Stimulated activated effector memory CD8-positive, alpha-beta T cell treated with anti-CD3 and anti-CD28 coated beads, Interleukin-12 subunit alpha, Interleukin-12 subunit beta, amount 100 ng/mL, for 72 hours (primary cell): ENCODE measurements at regions not wholly inside any gene's neighbourhood (a gene's known extent, or its start where the extent isn't known, plus 50 kb on each side); places are given as distances from the start of the nearest gene placed in this dataset.
"Not testable (repeated sequence)": the region's sequence is repeated elsewhere in the genome, so short reads cannot be mapped to it uniquely, and the experiment has no call there.

Source experiments
- ATAC-seq: fragments of 150-1000 bp; cut with Tn5 transposase; 2 replicates; pipeline ENCODE4 v1.10.0; 2021
- DNase-seq, 2 donors: peaks; one replicate each; pipeline ENCODE4 v3.0.0; 2021 to 2022; ENCODE audit warnings: low spot score in 2 of 2
- H3K27ac Mint-ChIP-seq: one replicate; pipeline ENCODE4 v1.8.0; 2022; ENCODE audit warnings: mild to moderate bottlenecking, mixed read lengths
- H3K36me3 Mint-ChIP-seq: one replicate; pipeline ENCODE4 v1.8.0; 2022; ENCODE audit warnings: mild to moderate bottlenecking, mixed read lengths
- H3K4me1 Mint-ChIP-seq: one replicate; pipeline ENCODE4 v1.8.0; 2022; ENCODE audit warnings: mixed read lengths
- H3K4me3 Mint-ChIP-seq: one replicate; pipeline ENCODE4 v1.8.0; 2022; ENCODE audit warnings: mild to moderate bottlenecking, mixed read lengths
- H3K9me3 Mint-ChIP-seq: one replicate; pipeline ENCODE4 v1.8.0; 2022; ENCODE audit warnings: mixed read lengths

DNA sequence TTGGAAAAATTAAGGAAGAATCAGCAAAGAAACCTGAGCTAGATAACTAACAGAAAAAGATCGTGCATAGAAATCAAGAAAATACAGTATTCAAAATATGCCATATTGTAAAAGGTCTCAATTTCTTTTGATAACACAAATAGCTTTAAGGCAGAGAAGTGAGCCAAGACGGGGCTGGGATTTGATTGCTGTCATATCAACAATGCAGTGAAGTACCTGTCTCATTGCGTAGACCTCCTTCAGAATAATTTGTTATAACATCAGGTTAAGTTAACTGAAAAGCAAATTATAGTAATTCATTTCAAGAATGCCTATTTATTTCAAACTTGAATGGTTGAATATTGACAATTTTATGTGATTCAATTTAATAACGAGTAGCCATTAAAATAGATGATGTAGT lies 453.8 kb upstream of the MAP2 start:
- H3K4me1 Mint-ChIP-seq, result no peaks in the 10 kb centered on the region
- DNase-seq (no peak), ATAC-seq (no peak)
- H3K9me3 Mint-ChIP-seq, result peaks cover 5% of the 10 kb centered on the region
- no peak overlapping the region for H3K27ac Mint-ChIP-seq
- no peaks in the 10 kb centered on the region for H3K36me3 Mint-ChIP-seq
- no peak overlapping the region for H3K4me3 Mint-ChIP-seq

DNA sequence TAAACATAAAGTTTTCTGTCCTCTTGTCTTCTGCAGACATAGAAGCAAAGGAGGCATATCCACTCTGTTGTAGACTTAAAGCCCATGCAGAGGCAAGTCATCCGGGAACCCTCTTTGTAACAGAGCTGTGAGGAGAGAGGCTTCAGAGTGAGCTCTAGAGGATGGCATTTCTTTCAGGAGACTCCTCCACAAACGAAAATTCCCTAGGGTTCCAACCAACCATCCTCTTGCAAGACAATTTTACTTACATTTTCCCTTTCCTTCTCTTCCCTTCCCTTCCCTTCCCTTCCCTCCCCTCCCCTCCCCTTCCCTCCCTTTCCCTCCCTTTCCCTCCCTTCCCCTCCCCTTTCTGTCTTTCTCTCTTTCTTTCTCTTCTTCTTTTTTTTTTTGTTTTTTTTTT lies 446.3 kb upstream of the MAP2 start:
- no peaks in the 10 kb centered on the region for H3K9me3 Mint-ChIP-seq
- DNase-seq (no peak), ATAC-seq (no peak)
- H3K4me1 Mint-ChIP-seq, result no peaks in the 10 kb centered on the region
- no peaks in the 10 kb centered on the region for H3K36me3 Mint-ChIP-seq
- H3K27ac Mint-ChIP-seq, result no peak overlapping the region
- H3K4me3 Mint-ChIP-seq, result no peak overlapping the region

GRCh38 chr2:208978946-208979345 lies 444.9 kb upstream of the MAP2 start:
- H3K4me1 Mint-ChIP-seq, result no peaks in the 10 kb centered on the region
- no peak overlapping the region for H3K4me3 Mint-ChIP-seq
- H3K27ac Mint-ChIP-seq, result no peak overlapping the region
- ATAC-seq (no peak), DNase-seq (no peak)
- no peaks in the 10 kb centered on the region for H3K9me3 Mint-ChIP-seq
- no peaks in the 10 kb centered on the region for H3K36me3 Mint-ChIP-seq

DNA sequence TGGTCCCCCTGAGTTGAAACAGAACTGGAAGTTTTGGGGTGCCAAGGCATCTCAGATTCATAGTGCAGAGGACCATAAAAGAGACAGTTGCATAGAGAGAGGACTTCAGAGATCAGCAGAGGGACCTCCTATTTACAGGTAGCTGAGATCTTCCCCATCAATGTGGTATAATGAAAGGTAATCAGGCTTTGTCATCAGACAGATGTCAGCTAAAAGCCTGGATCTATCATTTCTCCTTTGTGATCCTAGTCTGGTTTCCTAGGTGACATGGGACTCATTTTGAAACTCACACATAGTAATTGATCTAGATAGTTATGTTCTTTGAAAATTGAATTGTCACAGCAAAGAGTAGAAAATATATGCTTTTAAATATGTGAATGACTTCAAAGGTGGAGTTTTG lies 443.5 kb upstream of the MAP2 start:
- ATAC-seq, result no peak

GRCh38 chr2:208982831-208983230 lies 441.0 kb upstream of the MAP2 start:
- ATAC-seq (no peak), DNase-seq (no peak)
- Mint-ChIP-seq H3K4me3 (no peak overlapping the region), H3K4me1 (no peaks in the 10 kb centered on the region), H3K36me3 (no peaks in the 10 kb centered on the region), H3K9me3 (peaks cover 5% of the 10 kb centered on the region), H3K27ac (no peak overlapping the region)

More for the DNA sequence above, 443.5 kb upstream of the MAP2 start:
- H3K36me3 Mint-ChIP-seq, result no peaks in the 10 kb centered on the region
- DNase-seq, result no peak
- peaks cover 2% of the 10 kb centered on the region for H3K9me3 Mint-ChIP-seq
- no peak overlapping the region for H3K4me3 Mint-ChIP-seq
- no peak overlapping the region for H3K27ac Mint-ChIP-seq
- H3K4me1 Mint-ChIP-seq, result no peaks in the 10 kb centered on the region

DNA sequence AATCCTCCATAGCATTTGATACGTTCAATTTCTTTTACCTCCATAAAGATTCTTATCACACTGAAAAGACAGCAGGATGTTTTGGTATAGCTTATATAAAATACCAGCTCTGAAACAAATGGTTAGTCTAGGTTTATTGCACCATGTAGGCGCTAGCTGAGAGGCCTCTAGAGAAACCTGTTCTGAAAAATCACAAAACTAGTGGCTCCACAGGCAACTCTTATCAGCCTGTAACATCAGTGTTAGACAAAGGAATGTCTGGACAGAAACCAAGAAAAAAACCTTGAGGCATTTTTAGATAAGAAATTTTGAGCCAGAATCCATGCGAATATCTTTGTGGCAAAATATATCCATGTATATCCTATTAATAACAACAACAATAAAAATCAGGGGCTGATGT lies 440.4 kb upstream of the MAP2 start:
- H3K4me3 Mint-ChIP-seq, result no peak overlapping the region
- no peaks in the 10 kb centered on the region for H3K4me1 Mint-ChIP-seq
- no peaks in the 10 kb centered on the region for H3K36me3 Mint-ChIP-seq
- ATAC-seq (no peak), DNase-seq (no peak)
- peaks cover 9% of the 10 kb centered on the region for H3K9me3 Mint-ChIP-seq
- no peak overlapping the region for H3K27ac Mint-ChIP-seq

DNA sequence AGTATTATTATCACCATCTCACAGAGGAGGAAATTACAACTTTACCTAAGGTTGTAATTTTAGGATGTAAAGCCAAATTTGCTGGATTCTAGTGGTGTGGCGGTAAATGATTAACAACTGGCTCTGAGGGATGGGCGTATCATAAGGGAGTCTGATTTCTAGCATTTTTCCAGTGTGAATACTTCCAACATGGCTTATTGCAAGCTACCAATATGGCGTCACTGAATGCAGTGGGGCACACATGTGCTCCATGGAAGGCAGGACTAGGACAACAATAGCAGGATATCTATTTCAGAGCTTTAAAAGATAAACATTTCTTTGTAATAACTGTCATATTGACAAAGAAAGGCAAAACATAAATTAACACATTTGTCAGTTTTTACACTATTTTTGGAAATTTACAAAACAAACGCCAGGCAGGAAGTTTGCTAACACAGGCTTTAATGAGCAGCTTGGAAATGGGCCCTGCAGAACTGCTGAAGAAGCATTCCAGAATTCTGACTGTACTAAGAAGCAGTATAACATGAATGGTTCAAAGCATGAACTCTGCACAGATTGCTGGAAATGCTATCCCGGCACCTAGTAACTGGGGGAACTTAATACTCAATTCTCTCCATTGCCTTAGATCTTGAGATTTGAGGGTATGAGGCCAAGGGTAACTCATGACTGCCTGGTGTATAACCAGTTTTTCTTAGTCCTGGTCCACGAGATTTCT lies 439.3 kb upstream of the MAP2 start:
- Mint-ChIP-seq H3K9me3 (peaks cover 10% of the 10 kb centered on the region), H3K36me3 (no peaks in the 10 kb centered on the region), H3K4me3 (no peak overlapping the region), H3K4me1 (no peaks in the 10 kb centered on the region), H3K27ac (no peak overlapping the region)
- ATAC-seq (no peak), DNase-seq (no peak)

DNA sequence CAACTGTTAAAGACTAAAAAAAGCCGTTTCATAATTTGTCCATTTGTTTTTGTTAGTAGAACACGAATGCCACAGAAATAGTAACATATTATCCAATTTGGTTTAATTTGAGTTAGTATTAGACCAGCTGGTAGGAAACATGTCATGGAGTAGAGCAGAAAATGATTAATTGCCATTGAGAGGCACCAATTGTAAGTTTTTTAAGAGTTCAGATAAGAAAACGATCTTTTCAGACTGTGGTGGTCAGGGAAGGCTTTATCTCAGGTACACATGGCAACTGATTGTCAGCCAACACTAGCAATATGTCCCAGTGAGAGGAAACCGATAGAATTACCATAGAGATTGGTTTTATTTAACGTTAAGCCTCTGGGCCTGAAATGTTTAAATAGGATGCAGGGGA lies 438.2 kb upstream of the MAP2 start:
- H3K27ac Mint-ChIP-seq, result no peak overlapping the region
- no peak overlapping the region for H3K4me3 Mint-ChIP-seq
- H3K9me3 Mint-ChIP-seq, result peaks cover 10% of the 10 kb centered on the region
- H3K36me3 Mint-ChIP-seq, result no peaks in the 10 kb centered on the region
- no peak for DNase-seq
- no peaks in the 10 kb centered on the region for H3K4me1 Mint-ChIP-seq
- ATAC-seq, result no peak

DNA sequence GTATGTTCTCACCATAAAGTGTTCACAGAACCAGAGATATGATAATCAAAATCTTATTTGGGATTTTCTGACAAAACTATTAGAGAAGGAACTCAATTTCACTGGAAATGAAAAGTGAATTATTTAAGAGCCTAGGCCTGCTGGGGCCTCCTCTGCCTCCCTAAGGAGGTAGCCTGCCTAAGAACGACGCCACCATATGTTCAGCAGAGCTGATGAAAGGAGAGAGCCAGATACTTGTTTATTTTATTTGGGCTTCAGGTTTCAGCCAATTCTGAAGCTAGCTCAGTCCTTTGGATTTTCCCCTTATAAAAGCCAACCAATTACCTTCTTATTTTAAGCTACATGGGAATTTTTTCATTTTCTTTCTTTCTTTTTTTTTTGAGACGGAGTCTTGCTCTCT lies 433.1 kb upstream of the MAP2 start:
- H3K4me1 Mint-ChIP-seq, result no peaks in the 10 kb centered on the region
- DNase-seq (no peak), ATAC-seq (no peak)
- no peak overlapping the region for H3K4me3 Mint-ChIP-seq
- H3K36me3 Mint-ChIP-seq, result no peaks in the 10 kb centered on the region
- H3K9me3 Mint-ChIP-seq, result peaks cover 25% of the 10 kb centered on the region
- H3K27ac Mint-ChIP-seq, result no peak overlapping the region

DNA sequence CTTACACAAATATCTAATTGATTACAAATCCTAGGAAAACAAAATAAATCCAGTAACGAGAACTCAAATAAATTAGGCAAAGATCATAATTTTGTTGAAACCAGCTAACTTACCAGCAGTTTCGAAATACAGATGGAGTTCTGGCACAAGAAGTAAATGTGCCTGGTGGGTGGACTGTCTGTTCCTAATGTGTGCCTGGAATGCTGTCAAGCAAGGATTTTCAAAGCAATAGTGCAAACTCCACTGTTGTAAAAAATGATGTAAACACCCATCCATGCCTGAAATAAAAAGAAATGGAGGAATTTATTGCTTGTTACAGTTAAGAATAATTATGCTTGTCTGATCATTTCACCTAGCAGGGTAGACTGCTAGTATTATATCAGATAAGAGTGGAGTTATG lies 423.9 kb upstream of the MAP2 start:
- Mint-ChIP-seq H3K9me3 (peaks cover 13% of the 10 kb centered on the region), H3K36me3 (no peaks in the 10 kb centered on the region), H3K4me1 (no peaks in the 10 kb centered on the region), H3K4me3 (no peak overlapping the region), H3K27ac (no peak overlapping the region)
- DNase-seq, result no peak
- no peak for ATAC-seq

DNA sequence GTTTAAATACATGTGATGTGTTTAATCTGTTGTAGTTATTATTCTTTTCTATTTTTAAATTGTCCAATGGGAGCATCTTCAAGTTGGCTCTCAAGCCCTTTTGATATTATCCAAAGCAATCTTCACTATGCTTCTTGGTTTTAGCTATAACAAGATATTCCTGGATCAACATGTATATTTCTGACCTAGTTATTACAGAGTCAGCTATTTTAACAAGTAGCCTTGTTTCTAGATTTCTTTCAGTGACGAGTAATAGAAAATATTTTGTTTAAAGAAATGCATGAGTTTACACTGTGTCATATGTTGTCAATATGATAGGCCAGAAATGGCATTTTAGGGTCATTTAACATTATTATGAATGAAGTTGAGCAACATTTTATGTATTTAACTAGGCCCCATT lies 421.8 kb upstream of the MAP2 start:
- Mint-ChIP-seq H3K36me3 (no peaks in the 10 kb centered on the region), H3K27ac (no peak overlapping the region), H3K4me3 (no peak overlapping the region), H3K4me1 (no peaks in the 10 kb centered on the region), H3K9me3 (peaks cover 18% of the 10 kb centered on the region)
- ATAC-seq (no peak), DNase-seq (no peak)

DNA sequence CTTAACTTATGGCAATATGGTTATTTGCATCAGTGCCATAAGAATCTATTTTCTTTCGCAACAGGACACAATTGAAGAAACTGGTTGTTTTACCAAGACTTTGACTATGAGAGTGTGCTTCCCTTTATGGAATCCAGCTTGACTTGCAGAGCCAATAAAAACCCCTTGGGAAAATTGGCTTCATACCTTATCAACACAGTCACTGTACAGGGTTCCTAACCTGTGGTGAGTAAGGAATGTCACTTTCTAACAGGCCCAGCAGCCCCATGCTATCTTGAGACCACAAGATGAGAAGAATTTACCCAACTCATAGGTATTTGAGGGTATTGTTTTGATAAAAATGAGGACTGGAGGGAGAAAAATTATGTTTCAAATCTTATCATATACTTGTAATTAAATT lies 418.5 kb upstream of the MAP2 start:
- H3K9me3 Mint-ChIP-seq, result peaks cover 18% of the 10 kb centered on the region
- no peaks in the 10 kb centered on the region for H3K36me3 Mint-ChIP-seq
- DNase-seq (no peak), ATAC-seq (no peak)
- no peak overlapping the region for H3K4me3 Mint-ChIP-seq
- no peak overlapping the region for H3K27ac Mint-ChIP-seq
- no peaks in the 10 kb centered on the region for H3K4me1 Mint-ChIP-seq

DNA sequence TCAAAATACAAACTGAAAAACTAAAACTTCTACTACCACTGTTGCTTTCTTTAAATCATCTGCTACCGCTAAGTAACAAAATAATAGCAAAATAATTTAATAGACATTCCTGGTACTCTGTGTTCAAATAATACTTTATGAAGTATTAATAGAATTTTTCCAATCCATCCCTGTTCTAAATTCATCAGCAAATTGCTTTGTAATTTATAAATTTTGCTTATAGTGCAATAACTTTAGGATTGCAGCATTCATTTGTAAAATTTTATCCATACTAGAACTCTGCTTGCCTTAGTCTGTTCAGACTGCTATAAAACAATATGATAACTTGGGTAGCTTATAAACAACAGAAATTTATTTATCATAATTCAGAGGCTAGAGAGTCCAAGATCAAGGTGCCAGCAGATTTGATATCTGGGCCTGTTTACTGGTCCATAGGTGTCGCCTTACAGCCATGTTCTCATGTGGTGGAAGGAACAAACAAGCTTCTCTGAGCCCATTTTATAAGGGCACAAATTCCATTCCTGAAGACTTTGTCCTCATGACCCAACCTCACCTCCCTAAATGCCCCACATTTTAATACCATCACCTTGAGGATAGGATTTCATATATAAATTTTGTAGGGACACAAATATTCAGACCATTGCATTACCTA lies 415.1 kb upstream of the MAP2 start:
- Mint-ChIP-seq H3K36me3 (no peaks in the 10 kb centered on the region), H3K27ac (no peak overlapping the region), H3K4me1 (no peaks in the 10 kb centered on the region), H3K9me3 (peaks cover 15% of the 10 kb centered on the region), H3K4me3 (no peak overlapping the region)
- DNase-seq (no peak), ATAC-seq (no peak)

GRCh38 chr2:209018633-209019032 lies 405.2 kb upstream of the MAP2 start:
- ATAC-seq, H3K27ac Mint-ChIP-seq, H3K4me1 Mint-ChIP-seq, H3K4me3 Mint-ChIP-seq, H3K36me3 Mint-ChIP-seq, DNase-seq: not testable (repeated sequence)
- peaks cover 15% of the 10 kb centered on the region for H3K9me3 Mint-ChIP-seq

- Mint-ChIP-seq H3K4me1 (no peaks in the 10 kb centered on the region), H3K9me3 (peaks cover 8% of the 10 kb centered on the region), H3K36me3 (no peaks in the 10 kb centered on the region), H3K27ac (no peak overlapping the region), H3K4me3 (no peak overlapping the region)
- DNase-seq (no peak), ATAC-seq (no peak)
Observed at GRCh38 chr2:209029249-209029648, 394.6 kb upstream of the MAP2 start.

DNA sequence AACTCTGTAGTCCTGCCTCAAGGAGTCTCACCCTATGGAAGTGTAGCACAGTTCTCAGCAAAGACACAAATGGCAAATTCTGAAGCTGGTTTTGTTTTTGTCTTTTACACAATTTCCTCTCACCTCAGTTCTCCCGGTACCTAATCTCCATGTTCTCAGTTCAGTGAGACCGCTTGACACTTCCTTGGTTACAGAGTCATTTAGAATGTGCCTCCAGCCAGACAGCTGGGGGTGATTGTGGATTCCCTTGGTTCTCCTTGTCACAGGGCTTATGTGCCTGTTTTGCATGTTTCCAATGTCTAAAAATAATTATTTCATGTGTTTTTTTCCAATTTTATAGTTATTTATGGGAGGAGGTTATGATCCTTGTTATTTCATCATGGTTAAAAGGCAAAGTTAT lies 379.5 kb upstream of the MAP2 start:
- Mint-ChIP-seq H3K36me3 (no peaks in the 10 kb centered on the region), H3K27ac (no peak overlapping the region), H3K4me3 (no peak overlapping the region), H3K9me3 (no peaks in the 10 kb centered on the region), H3K4me1 (no peaks in the 10 kb centered on the region)
- ATAC-seq (no peak), DNase-seq (no peak)
